ENCODE measurements at regions not wholly inside any gene's neighbourhood (a gene's known extent, or its start where the extent isn't known, plus 50 kb on each side); places are given as distances from the start of the nearest gene placed in this dataset.

- TF ChIP-seq CTCF (conservative IDR thresholded peaks at IDR 0.05 in 1 of 2, IDR thresholded peaks at IDR 0.05 in 1 of 2; ENCODE audit: extremely low read depth in 1 of 2, insufficient read depth in 1 of 2, low read depth in 1 of 2, low read length in 2 of 2) = no peak
- no peak for TF ChIP-seq EZH2 (IDR thresholded peaks at IDR 0.05; ENCODE audit: borderline replicate concordance, low read length)
These were observed 279.5 kb downstream of the TMEM114 start for GRCh38 chr16:8310816-8311215.
